HG03025 (cell line): ENCODE measurements at regions not wholly inside any gene's neighbourhood (a gene's known extent, or its start where the extent isn't known, plus 50 kb on each side); places are given as distances from the start of the nearest gene placed in this dataset.
"Not testable (repeated sequence)": the region's sequence is repeated elsewhere in the genome, so short reads cannot be mapped to it uniquely, and the experiment has no call there.

Experiments used
- ATAC-seq: cut with Tn5 transposase; IDR thresholded peaks from one replicate; pipeline ENCODE4 v1.9.1; 2021; ENCODE audit warnings: mild to moderate bottlenecking, moderate library complexity; ENCODE audit not compliant: unreplicated experiment, low FRiP score

GRCh38 chr7:15845461-15845860, 159.0 kb upstream of the MEOX2 start:
- no peak for ATAC-seq

- ATAC-seq: no peak
Observed at GRCh38 chr7:15839416-15840100, 153.1 kb upstream of the MEOX2 start.

- ATAC-seq: no peak
Observed at GRCh38 chr7:15838265-15838664, 151.8 kb upstream of the MEOX2 start.

GRCh38 chr7:15837306-15837950, 150.9 kb upstream of the MEOX2 start:
- no peak for ATAC-seq

- ATAC-seq: no peak
Observed at GRCh38 chr7:15836651-15837050, 150.2 kb upstream of the MEOX2 start.

- no peak for ATAC-seq
Observed at GRCh38 chr7:15836041-15836440, 149.6 kb upstream of the MEOX2 start.

- ATAC-seq: no peak
Observed at GRCh38 chr7:15834446-15834845, 148.0 kb upstream of the MEOX2 start.

- ATAC-seq: no peak
Observed at GRCh38 chr7:15832996-15833395, 146.5 kb upstream of the MEOX2 start.

- no peak for ATAC-seq
Observed at GRCh38 chr7:15831606-15832005, 145.1 kb upstream of the MEOX2 start.

- no peak for ATAC-seq
Observed at GRCh38 chr7:15829691-15830090, 143.2 kb upstream of the MEOX2 start.

- ATAC-seq: no peak
Observed at GRCh38 chr7:15828881-15829280, 142.4 kb upstream of the MEOX2 start.

- no peak for ATAC-seq
Observed at GRCh38 chr7:15821484-15822427, 135.3 kb upstream of the MEOX2 start.

- ATAC-seq: no peak
Observed at GRCh38 chr7:15820319-15820718, 133.8 kb upstream of the MEOX2 start.

GRCh38 chr7:15816835-15817426, 130.4 kb upstream of the MEOX2 start:
- no peak for ATAC-seq

GRCh38 chr7:15813448-15813847, 127.0 kb upstream of the MEOX2 start:
- ATAC-seq: no peak

GRCh38 chr7:15810383-15810782, 123.9 kb upstream of the MEOX2 start:
- ATAC-seq: not testable (repeated sequence)

GRCh38 chr7:15809936-15810335, 123.5 kb upstream of the MEOX2 start:
- not testable (repeated sequence) for ATAC-seq

GRCh38 chr7:15805891-15806290, 119.4 kb upstream of the MEOX2 start:
- no peak for ATAC-seq

GRCh38 chr7:15802425-15802824, 115.9 kb upstream of the MEOX2 start:
- no peak for ATAC-seq

- no peak for ATAC-seq
Observed at GRCh38 chr7:15801551-15801950, 115.1 kb upstream of the MEOX2 start.

- no peak for ATAC-seq
Observed at GRCh38 chr7:15801041-15801440, 114.6 kb upstream of the MEOX2 start.
